Gastroesophageal sphincter (tissue), 3 donors: ENCODE measurements at regions not wholly inside any gene's neighbourhood (a gene's known extent, or its start where the extent isn't known, plus 50 kb on each side); places are given as distances from the start of the nearest gene placed in this dataset.

Source experiments
- EP300 ChIP-seq: sonication (generic); formaldehyde crosslinking; IDR thresholded peaks from one replicate; pipeline ENCODE4 v1.6.1; 2017; ENCODE audit warnings: antibody characterized with exemption, mild to moderate bottlenecking
- POLR2A ChIP-seq, 2 donors: fragments of 450-650 bp; IDR thresholded peaks; one replicate each; pipeline ENCODE4 v1.6.1; 2017; ENCODE audit warnings: antibody characterized with exemption in 2 of 2, mild to moderate bottlenecking in 2 of 2, moderate library complexity in 1 of 2
- POLR2AphosphoS5 ChIP-seq: sonication (generic); formaldehyde crosslinking; IDR thresholded peaks from one replicate; pipeline ENCODE4 v1.6.1; 2017; ENCODE audit warnings: antibody characterized with exemption
- TF ChIP-seq, protein P1 (sequence below), 4 experiments: fragments of 200-600 bp in 2 of 4; fragments of 450-650 bp in 2 of 4; sonication (generic) in 1 of 4; IDR thresholded peaks; one replicate each; pipeline ENCODE4 v1.5.1; 2017 to 2019; ENCODE audit warnings: antibody characterized with exemption in 4 of 4, mild to moderate bottlenecking in 2 of 4, moderate library complexity in 2 of 4

- TF ChIP-seq, protein P1, sequence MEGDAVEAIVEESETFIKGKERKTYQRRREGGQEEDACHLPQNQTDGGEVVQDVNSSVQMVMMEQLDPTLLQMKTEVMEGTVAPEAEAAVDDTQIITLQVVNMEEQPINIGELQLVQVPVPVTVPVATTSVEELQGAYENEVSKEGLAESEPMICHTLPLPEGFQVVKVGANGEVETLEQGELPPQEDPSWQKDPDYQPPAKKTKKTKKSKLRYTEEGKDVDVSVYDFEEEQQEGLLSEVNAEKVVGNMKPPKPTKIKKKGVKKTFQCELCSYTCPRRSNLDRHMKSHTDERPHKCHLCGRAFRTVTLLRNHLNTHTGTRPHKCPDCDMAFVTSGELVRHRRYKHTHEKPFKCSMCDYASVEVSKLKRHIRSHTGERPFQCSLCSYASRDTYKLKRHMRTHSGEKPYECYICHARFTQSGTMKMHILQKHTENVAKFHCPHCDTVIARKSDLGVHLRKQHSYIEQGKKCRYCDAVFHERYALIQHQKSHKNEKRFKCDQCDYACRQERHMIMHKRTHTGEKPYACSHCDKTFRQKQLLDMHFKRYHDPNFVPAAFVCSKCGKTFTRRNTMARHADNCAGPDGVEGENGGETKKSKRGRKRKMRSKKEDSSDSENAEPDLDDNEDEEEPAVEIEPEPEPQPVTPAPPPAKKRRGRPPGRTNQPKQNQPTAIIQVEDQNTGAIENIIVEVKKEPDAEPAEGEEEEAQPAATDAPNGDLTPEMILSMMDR (IDR thresholded peaks at IDR 0.05): no peak
- TF ChIP-seq POLR2A (IDR thresholded peaks at IDR 0.05) (no peak), EP300 (no peak), POLR2AphosphoS5 (no peak)
Observed at GRCh38 chr11:69940246-69940610, 121.0 kb upstream of the FGF3 start.
